HL-60 (cell line): ENCODE measurements at regions not wholly inside any gene's neighbourhood (a gene's known extent, or its start where the extent isn't known, plus 50 kb on each side); places are given as distances from the start of the nearest gene placed in this dataset.

Source experiments
- DNase-seq, 2 experiments: peaks; one replicate each; pipeline ENCODE4 v3.0.0-alpha.2; 2010 to 2020; ENCODE audit warnings: low read depth in 1 of 2, low spot score in 1 of 2
- H3K27ac ChIP-seq: fragments of 250-450 bp; sonication (Bioruptor Pico); replicated peaks from 2 replicates; pipeline ENCODE4 v1.5.1; 2020; ENCODE audit warnings: mild to moderate bottlenecking, moderate library complexity
- H3K27me3 ChIP-seq: fragments of 250-450 bp; sonication (Bioruptor Pico); 2 replicates; pipeline ENCODE4 v1.5.1; 2021; ENCODE audit warnings: mild to moderate bottlenecking, moderate library complexity; ENCODE audit not compliant: insufficient read depth, poor library complexity, severe bottlenecking
- H3K4me3 ChIP-seq: replicated peaks from 2 replicates; pipeline ENCODE4 v1.5.1; 2011; ENCODE audit warnings: mild to moderate bottlenecking, control low read depth, low read length; ENCODE audit not compliant: insufficient read depth
- GABPA ChIP-seq: IDR thresholded peaks from 2 replicates; pipeline ENCODE4 v1.6.1; 2012; ENCODE audit warnings: low read depth
- POLR2AphosphoS5 ChIP-seq: IDR thresholded peaks from 2 replicates; pipeline ENCODE4 v1.6.1; 2012; ENCODE audit warnings: low read depth
- SPI1 ChIP-seq: IDR thresholded peaks from 2 replicates; pipeline ENCODE4 v1.6.1; 2012; ENCODE audit warnings: low read depth, mild to moderate bottlenecking, borderline replicate concordance
- TF ChIP-seq, protein P1 (sequence below): IDR thresholded peaks from one replicate; pipeline ENCODE4 v1.5.1; 2011; ENCODE audit warnings: low read length, control low read depth, inconsistent platforms; ENCODE audit not compliant: insufficient read depth
- TF ChIP-seq, protein P2 (sequence below): IDR thresholded peaks from 2 replicates; pipeline ENCODE4 v1.6.1; 2012; ENCODE audit warnings: low read depth; ENCODE audit not compliant: insufficient replicate concordance

DNA sequence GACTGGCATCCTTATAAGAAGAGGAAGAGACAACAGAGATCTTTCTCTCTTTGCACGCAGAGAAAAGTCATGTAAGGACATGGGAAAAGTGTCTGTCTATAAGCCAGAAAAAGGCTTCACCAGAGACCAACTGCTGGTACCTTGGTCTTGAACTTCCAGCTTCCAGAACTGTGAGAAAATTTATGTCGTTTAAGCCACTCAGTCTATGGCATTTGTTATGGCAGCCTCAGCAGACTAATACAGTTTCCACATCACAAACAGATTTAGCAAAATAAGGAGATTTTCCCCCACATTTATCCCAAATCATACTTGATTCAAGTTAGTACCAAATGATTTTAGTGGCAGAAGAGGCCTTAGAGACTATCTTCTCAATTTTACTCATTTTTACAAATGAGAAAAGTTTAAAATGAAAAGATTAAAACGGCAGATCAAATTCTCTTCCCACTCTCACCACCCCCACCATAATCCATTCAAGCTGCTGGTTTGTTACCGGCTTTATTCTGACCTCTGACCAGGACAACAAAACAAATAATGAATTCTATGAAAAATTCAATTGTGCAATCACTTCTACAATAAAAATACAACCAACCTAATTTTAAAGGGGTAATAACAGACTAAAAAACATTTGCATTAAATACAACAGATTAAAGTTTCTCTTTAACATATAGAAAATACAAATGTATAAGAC, 316.3 kb downstream of the TBC1D4 start:
- H3K27me3 ChIP-seq = no peaks in the 10 kb centered on the region
- H3K27ac ChIP-seq = no peak overlapping the region
- TF ChIP-seq, protein P1, sequence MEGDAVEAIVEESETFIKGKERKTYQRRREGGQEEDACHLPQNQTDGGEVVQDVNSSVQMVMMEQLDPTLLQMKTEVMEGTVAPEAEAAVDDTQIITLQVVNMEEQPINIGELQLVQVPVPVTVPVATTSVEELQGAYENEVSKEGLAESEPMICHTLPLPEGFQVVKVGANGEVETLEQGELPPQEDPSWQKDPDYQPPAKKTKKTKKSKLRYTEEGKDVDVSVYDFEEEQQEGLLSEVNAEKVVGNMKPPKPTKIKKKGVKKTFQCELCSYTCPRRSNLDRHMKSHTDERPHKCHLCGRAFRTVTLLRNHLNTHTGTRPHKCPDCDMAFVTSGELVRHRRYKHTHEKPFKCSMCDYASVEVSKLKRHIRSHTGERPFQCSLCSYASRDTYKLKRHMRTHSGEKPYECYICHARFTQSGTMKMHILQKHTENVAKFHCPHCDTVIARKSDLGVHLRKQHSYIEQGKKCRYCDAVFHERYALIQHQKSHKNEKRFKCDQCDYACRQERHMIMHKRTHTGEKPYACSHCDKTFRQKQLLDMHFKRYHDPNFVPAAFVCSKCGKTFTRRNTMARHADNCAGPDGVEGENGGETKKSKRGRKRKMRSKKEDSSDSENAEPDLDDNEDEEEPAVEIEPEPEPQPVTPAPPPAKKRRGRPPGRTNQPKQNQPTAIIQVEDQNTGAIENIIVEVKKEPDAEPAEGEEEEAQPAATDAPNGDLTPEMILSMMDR = no peak
- TF ChIP-seq, protein P2, sequence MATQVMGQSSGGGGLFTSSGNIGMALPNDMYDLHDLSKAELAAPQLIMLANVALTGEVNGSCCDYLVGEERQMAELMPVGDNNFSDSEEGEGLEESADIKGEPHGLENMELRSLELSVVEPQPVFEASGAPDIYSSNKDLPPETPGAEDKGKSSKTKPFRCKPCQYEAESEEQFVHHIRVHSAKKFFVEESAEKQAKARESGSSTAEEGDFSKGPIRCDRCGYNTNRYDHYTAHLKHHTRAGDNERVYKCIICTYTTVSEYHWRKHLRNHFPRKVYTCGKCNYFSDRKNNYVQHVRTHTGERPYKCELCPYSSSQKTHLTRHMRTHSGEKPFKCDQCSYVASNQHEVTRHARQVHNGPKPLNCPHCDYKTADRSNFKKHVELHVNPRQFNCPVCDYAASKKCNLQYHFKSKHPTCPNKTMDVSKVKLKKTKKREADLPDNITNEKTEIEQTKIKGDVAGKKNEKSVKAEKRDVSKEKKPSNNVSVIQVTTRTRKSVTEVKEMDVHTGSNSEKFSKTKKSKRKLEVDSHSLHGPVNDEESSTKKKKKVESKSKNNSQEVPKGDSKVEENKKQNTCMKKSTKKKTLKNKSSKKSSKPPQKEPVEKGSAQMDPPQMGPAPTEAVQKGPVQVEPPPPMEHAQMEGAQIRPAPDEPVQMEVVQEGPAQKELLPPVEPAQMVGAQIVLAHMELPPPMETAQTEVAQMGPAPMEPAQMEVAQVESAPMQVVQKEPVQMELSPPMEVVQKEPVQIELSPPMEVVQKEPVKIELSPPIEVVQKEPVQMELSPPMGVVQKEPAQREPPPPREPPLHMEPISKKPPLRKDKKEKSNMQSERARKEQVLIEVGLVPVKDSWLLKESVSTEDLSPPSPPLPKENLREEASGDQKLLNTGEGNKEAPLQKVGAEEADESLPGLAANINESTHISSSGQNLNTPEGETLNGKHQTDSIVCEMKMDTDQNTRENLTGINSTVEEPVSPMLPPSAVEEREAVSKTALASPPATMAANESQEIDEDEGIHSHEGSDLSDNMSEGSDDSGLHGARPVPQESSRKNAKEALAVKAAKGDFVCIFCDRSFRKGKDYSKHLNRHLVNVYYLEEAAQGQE = no peak
- TF ChIP-seq GABPA (no peak), SPI1 (no peak), POLR2AphosphoS5 (no peak)
- no peak overlapping the region for H3K4me3 ChIP-seq
- no peak for DNase-seq

DNA sequence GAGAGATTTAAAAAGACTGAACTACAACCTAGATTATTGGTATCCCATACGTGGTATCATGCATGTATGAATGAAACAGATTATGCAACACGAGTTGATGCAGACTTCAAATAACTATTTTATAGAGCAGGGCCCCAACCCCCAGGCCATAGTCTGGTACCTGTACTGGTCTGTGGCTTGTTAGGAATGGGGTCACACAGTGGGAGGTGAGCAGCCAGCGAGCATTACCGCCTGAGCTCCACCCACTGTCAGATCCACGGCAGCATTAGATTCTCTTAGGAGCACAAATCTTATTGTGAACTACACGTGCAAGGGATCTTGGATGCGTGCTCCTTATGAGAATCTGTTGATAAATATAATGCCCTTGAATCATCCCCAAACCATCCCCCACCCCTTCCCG, 320.2 kb downstream of the TBC1D4 start:
- DNase-seq = no peak
- TF ChIP-seq POLR2AphosphoS5 (no peak), SPI1 (no peak), GABPA (no peak)
- TF ChIP-seq, protein P2 = no peak
- TF ChIP-seq, protein P1 = no peak
- H3K27me3 ChIP-seq = no peaks in the 10 kb centered on the region
- no peak overlapping the region for H3K27ac ChIP-seq
- no peak overlapping the region for H3K4me3 ChIP-seq

DNA sequence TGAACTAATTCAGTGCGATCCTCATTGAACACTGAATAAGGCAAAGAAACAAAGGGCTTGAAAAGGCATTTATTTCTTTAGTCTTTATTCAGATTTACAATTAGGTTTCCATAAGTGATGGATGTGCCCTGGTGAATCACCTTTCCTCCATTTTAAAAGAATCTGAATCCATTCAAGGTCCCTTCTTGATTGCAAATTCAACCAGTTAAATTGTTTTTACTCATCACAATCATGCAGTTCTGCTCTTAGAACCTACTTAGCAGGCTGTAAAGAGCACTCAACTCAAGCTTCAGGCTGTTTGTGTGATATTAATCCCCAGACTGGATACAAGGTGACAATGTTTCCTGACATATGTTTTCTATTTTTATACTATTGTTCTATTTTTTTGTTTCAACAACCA, 321.0 kb downstream of the TBC1D4 start:
- Histone ChIP-seq H3K27me3 (no peaks in the 10 kb centered on the region), H3K4me3 (no peak overlapping the region), H3K27ac (no peak overlapping the region)
- no peak for DNase-seq
- TF ChIP-seq GABPA = no peak
- TF ChIP-seq SPI1 = no peak
- no peak for TF ChIP-seq POLR2AphosphoS5
- TF ChIP-seq, protein P2 = no peak
- TF ChIP-seq, protein P1 = no peak
